ENCODE measurements at regions not wholly inside any gene's neighbourhood (a gene's known extent, or its start where the extent isn't known, plus 50 kb on each side); places are given as distances from the start of the nearest gene placed in this dataset.

- TF ChIP-seq OSR1 (CRISPR knock-in tag; IDR thresholded peaks at IDR 0.05) (no peak), CSRNP3 (CRISPR knock-in tag; IDR thresholded peaks at IDR 0.05) (no peak), POU6F1 (CRISPR knock-in tag; IDR thresholded peaks at IDR 0.05; ENCODE audit: borderline replicate concordance, low read depth) (no peak), ZFP30 (CRISPR knock-in tag; IDR thresholded peaks at IDR 0.05) (no peak), TOX (CRISPR knock-in tag; IDR thresholded peaks at IDR 0.05; ENCODE audit: borderline replicate concordance) (no peak), ZNF70 (CRISPR knock-in tag; IDR thresholded peaks at IDR 0.05) (no peak), BACH2 (CRISPR knock-in tag; IDR thresholded peaks at IDR 0.05; ENCODE audit: borderline replicate concordance) (no peak), ESRRG (CRISPR knock-in tag; IDR thresholded peaks at IDR 0.05) (no peak), TCF4 (CRISPR knock-in tag; IDR thresholded peaks at IDR 0.05; ENCODE audit: borderline replicate concordance) (no peak), ARNTL (CRISPR knock-in tag; IDR thresholded peaks at IDR 0.05; ENCODE audit: borderline replicate concordance, low read depth) (no peak), PATZ1 (CRISPR knock-in tag; IDR thresholded peaks at IDR 0.05; ENCODE audit: borderline replicate concordance) (no peak)
- TF ChIP-seq, protein P1, sequence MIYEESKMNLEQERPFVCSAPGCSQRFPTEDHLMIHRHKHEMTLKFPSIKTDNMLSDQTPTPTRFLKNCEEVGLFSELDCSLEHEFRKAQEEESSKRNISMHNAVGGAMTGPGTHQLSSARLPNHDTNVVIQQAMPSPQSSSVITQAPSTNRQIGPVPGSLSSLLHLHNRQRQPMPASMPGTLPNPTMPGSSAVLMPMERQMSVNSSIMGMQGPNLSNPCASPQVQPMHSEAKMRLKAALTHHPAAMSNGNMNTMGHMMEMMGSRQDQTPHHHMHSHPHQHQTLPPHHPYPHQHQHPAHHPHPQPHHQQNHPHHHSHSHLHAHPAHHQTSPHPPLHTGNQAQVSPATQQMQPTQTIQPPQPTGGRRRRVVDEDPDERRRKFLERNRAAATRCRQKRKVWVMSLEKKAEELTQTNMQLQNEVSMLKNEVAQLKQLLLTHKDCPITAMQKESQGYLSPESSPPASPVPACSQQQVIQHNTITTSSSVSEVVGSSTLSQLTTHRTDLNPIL (CRISPR knock-in tag; IDR thresholded peaks at IDR 0.05; ENCODE audit: low read depth): no peak
- no peak for ATAC-seq
Measured at GRCh38 chr13:42398533-42398932, 126.6 kb downstream of the AKAP11 start.

- TF ChIP-seq CSRNP3 (CRISPR knock-in tag; IDR thresholded peaks at IDR 0.05): no peak
- ATAC-seq: no peak
Measured at GRCh38 chr13:42400188-42400833, 128.4 kb downstream of the AKAP11 start.

- no peak for ATAC-seq
- TF ChIP-seq, protein P2, sequence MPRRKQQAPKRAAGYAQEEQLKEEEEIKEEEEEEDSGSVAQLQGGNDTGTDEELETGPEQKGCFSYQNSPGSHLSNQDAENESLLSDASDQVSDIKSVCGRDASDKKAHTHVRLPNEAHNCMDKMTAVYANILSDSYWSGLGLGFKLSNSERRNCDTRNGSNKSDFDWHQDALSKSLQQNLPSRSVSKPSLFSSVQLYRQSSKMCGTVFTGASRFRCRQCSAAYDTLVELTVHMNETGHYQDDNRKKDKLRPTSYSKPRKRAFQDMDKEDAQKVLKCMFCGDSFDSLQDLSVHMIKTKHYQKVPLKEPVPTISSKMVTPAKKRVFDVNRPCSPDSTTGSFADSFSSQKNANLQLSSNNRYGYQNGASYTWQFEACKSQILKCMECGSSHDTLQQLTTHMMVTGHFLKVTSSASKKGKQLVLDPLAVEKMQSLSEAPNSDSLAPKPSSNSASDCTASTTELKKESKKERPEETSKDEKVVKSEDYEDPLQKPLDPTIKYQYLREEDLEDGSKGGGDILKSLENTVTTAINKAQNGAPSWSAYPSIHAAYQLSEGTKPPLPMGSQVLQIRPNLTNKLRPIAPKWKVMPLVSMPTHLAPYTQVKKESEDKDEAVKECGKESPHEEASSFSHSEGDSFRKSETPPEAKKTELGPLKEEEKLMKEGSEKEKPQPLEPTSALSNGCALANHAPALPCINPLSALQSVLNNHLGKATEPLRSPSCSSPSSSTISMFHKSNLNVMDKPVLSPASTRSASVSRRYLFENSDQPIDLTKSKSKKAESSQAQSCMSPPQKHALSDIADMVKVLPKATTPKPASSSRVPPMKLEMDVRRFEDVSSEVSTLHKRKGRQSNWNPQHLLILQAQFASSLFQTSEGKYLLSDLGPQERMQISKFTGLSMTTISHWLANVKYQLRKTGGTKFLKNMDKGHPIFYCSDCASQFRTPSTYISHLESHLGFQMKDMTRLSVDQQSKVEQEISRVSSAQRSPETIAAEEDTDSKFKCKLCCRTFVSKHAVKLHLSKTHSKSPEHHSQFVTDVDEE (CRISPR knock-in tag; IDR thresholded peaks at IDR 0.05): no peak
- TF ChIP-seq ARNTL (CRISPR knock-in tag; IDR thresholded peaks at IDR 0.05; ENCODE audit: borderline replicate concordance, low read depth) (no peak), ZFP3 (CRISPR knock-in tag; IDR thresholded peaks at IDR 0.05) (no peak), PATZ1 (CRISPR knock-in tag; IDR thresholded peaks at IDR 0.05; ENCODE audit: borderline replicate concordance) (no peak), ZNF565 (CRISPR knock-in tag; conservative IDR thresholded peaks at IDR 0.05; ENCODE audit: low read depth) (no peak), ZFP30 (CRISPR knock-in tag; IDR thresholded peaks at IDR 0.05) (no peak), RARB (CRISPR knock-in tag; IDR thresholded peaks at IDR 0.05) (no peak), GLIS3 (CRISPR knock-in tag; IDR thresholded peaks at IDR 0.05) (no peak), CSRNP3 (CRISPR knock-in tag; IDR thresholded peaks at IDR 0.05) (no peak), TCF4 (CRISPR knock-in tag; IDR thresholded peaks at IDR 0.05; ENCODE audit: borderline replicate concordance) (no peak), ZNF70 (CRISPR knock-in tag; IDR thresholded peaks at IDR 0.05) (no peak)
Measured at GRCh38 chr13:42401376-42401775, 129.4 kb downstream of the AKAP11 start.

Data from SK-N-SH treated with all-trans-retinoic acid at 6 μM for 48 hours (cell line).